ENCODE measurements at regions not wholly inside any gene's neighbourhood (a gene's known extent, or its start where the extent isn't known, plus 50 kb on each side); places are given as distances from the start of the nearest gene placed in this dataset.

DNA sequence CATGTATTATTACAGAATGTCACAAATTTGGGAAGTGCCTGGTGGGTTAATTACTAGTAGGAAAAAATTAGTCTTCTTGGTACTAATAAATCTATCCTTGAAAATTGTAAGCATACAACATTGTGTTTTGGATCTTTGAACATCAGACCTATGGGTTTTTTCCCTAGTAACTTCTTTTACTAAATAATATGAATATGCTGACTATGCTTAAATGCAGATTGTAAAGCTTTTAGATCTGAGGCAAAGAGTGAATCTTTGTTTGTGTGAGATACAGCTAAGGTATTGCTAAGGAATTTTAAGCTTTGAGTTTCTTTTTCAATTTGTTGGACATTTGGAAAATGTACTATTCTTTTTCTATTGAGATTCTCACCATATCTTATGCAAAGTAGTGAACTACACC is 390.6 kb upstream of the CCNH start:
- Mint-ChIP-seq H3K27ac (no peak overlapping the region), H3K36me3 (ENCODE audit: low read depth) (no peaks in the 10 kb centered on the region), H3K9me3 (no peaks in the 10 kb centered on the region), H3K4me1 (no peaks in the 10 kb centered on the region), H3K27me3 (no peaks in the 10 kb centered on the region), H3K4me3 (no peak overlapping the region)
- POLR2A ChIA-PET: no interaction called here
- DNase-seq: no peak
- CTCF ChIA-PET: no interaction called here

DNA sequence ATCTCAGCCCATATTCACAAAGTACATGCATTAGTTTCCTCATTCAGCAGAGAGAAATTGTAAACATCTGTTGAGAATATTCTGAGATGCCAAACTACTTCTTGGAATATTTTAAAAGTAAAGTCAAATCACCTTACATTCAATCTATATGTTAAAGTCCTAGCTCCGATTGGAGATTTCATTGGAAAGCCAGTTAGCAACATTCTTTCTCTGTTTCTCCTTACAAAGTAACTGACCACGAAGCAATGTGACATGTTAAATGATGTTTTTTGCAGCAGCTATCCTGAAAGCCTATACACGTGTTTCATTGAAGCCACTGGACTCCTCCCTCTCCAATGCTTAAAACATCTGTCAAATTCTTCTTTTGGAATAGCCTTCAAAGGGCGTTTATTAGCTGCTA is 379.1 kb upstream of the CCNH start:
- POLR2A ChIA-PET: no interaction called here
- H3K27ac Mint-ChIP-seq: no peak overlapping the region
- CTCF ChIA-PET: no interaction called here

DNA sequence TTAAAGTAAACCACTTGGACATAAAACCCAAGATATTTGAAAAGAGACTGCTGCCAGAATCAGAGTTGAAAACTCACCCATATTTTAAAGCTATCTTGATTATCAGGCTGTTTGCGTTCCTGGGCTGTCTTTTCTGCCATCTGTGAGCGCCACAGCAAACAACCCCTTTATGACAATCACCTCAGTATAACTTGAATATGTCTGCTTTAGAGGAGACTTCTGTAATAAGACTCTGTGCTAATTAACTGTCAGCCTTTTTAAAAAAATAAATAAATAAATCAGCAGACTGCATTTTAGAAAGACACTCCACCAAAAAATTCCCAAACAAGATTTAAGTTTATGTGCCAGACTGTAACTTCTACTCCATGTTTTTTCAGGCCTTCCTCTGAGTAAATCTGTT is 375.7 kb upstream of the CCNH start:
- CTCF ChIA-PET: interaction anchor here (1.0 kb wide), 1 partner anchor 10 kb away, joined by 3 read pairs; no protein-coding TSS in a partner anchor
- Mint-ChIP-seq H3K9me3 (no peaks in the 10 kb centered on the region), H3K27ac (no peak overlapping the region), H3K27me3 (peaks cover 10% of the 10 kb centered on the region), H3K4me1 (no peaks in the 10 kb centered on the region), H3K36me3 (ENCODE audit: low read depth) (no peaks in the 10 kb centered on the region), H3K4me3 (no peak overlapping the region)
- DNase-seq: no peak
- POLR2A ChIA-PET: no interaction called here

More for the DNA sequence above, 379.1 kb upstream of the CCNH start:
- H3K27me3 Mint-ChIP-seq: peaks cover 9% of the 10 kb centered on the region
- no peaks in the 10 kb centered on the region for H3K36me3 Mint-ChIP-seq (ENCODE audit: low read depth)
- no peaks in the 10 kb centered on the region for H3K4me1 Mint-ChIP-seq
- no peak for DNase-seq
- no peak overlapping the region for H3K4me3 Mint-ChIP-seq
- H3K9me3 Mint-ChIP-seq: no peaks in the 10 kb centered on the region

DNA sequence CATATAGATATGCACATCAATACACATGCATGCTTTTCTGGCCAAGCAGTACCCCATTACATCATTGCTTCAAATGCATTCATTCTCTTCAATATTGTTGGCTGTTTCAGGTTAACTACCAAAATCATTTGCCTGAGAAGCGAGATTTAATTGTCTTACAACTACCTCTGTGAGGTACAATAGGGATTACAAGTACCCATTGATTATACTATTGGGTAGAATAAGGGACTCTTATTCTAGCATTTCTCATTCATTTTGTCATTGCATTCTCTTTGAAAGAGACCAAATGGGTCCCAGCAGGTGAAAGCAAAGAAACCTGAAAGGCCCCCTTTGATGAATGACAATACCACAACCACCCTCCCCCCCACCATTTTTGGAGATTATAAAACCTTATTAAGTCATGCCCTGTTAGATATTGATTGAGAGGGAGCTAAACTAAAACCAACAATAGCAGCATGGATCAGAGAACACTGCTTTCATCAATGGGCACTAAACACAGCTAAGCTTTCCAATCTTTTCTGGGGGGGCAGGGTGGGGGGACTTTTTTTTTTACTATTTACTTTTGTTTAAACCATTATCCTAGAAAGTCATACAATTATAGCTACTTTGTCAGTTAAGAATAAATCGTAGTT is 375.0 kb upstream of the CCNH start:
- Mint-ChIP-seq H3K9me3 (no peaks in the 10 kb centered on the region), H3K27me3 (peaks cover 12% of the 10 kb centered on the region), H3K4me1 (no peaks in the 10 kb centered on the region), H3K4me3 (no peak overlapping the region), H3K27ac (no peak overlapping the region), H3K36me3 (ENCODE audit: low read depth) (no peaks in the 10 kb centered on the region)
- ChIA-PET CTCF (interaction anchor here (1.0 kb wide), 1 partner anchor 9 kb away, joined by 3 read pairs; no protein-coding TSS in a partner anchor), POLR2A (no interaction called here)
- DNase-seq: no peak

DNA sequence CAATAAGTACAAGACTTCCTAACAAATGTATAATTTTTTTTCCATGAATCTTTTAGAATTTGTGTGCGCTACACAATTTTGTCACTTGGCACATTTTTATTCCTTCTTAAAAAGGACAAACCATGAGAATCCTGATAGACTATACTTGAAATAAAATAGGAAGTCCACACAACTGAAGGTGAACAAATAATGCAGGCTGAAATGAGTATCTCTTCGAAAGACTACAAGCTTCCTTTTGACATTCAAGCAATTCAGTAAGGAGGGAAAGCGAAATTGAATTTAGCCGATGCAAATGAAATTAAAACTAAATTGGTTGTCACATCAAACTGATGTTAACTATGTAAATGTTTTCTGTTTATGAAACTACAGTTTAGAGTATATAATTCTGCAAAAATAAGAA is 374.4 kb upstream of the CCNH start:
- ChIA-PET CTCF (no interaction called here), POLR2A (no interaction called here)
- Mint-ChIP-seq H3K4me1 (no peaks in the 10 kb centered on the region), H3K27ac (no peak overlapping the region), H3K4me3 (no peak overlapping the region), H3K27me3 (peaks cover 12% of the 10 kb centered on the region), H3K9me3 (no peaks in the 10 kb centered on the region), H3K36me3 (ENCODE audit: low read depth) (no peaks in the 10 kb centered on the region)
- no peak for DNase-seq

DNA sequence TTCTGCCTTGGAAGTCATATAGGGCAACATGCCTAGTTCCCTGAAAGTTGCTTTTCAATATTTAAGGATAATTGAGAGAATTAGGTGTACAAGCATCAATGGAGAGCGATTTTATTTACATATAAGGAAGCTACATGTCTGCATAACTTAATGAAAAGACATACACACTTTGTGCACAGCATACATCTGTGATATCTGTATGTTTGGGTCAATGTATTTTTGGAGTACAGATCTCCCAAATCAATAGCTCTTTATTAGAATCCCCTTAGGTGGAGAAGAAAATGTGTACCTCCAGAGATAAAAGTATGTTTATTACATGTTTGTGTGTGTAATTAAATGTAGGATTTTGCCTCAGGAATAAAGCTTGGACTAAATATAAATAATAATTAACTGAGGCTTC is 373.7 kb upstream of the CCNH start:
- ChIA-PET POLR2A (no interaction called here), CTCF (no interaction called here)
- Mint-ChIP-seq H3K27ac (no peak overlapping the region), H3K4me1 (no peaks in the 10 kb centered on the region), H3K27me3 (peaks cover 17% of the 10 kb centered on the region), H3K4me3 (no peak overlapping the region), H3K36me3 (ENCODE audit: low read depth) (no peaks in the 10 kb centered on the region), H3K9me3 (no peaks in the 10 kb centered on the region)
- DNase-seq: no peak

DNA sequence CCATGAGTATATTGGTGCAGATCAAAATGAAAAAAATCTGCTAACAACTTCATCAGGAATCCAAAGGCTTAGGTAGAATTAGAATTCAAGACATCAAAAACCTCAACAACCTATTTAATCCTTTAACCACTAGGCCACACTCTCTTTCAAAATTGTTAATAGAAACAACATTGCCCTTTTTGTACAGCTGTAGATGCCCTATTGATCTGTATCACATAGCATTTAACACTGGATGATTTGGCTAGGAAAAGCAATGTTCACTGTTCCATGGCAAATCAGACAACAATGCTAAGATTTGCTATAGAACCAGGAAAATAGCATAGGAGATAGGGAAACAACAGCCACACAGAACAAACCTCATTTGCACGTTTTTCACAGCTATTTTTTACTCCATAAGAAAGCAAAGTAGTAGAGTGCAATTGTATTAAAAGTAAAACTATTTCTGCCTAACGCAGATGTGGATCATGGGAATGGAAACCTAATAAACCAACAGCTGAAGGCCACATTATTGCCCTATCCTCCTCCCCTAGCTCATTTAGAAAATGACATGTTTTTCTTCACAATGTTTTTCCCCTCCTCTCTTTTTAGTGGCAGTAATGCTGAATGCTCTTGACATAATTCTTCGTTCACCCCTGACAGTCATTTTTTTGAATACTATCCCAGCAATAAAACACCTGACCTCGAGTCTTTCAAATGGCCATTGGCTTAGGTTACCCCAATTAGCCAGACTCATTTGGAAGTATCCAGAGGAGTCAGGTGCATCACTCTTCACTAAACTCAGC is 373.0 kb upstream of the CCNH start:
- ChIA-PET POLR2A (no interaction called here), CTCF (no interaction called here)
- Mint-ChIP-seq H3K27me3 (peaks cover 21% of the 10 kb centered on the region), H3K4me1 (no peaks in the 10 kb centered on the region), H3K27ac (no peak overlapping the region), H3K36me3 (ENCODE audit: low read depth) (no peaks in the 10 kb centered on the region), H3K4me3 (no peak overlapping the region), H3K9me3 (no peaks in the 10 kb centered on the region)
- DNase-seq: no peak

DNA sequence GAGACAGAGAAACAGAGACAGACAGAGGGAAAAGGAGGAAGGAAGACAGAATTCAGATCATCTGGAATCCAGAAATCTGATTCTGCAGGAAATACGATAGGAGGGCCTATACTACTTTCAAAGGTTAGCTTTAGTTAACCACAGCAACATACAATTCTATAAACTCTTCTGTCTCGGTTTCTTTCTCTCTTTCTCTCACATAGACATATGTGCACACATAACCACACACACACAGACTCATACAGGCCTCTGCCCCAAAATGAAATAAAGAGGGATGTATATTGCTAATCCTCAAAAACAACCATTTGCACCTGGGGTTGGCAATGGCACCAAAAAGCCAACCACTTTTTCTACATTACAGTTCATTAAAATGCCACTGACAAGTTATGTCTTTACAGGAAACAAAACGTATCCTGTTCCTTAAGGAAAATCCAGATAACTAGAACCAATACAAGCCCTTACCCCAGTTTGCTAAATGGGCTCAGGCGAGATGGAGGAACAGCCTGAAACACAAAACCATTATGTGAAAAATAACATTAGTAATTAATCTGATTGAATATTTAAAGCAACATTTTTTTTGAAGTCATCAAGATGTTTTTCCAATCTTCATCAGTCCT is 372.3 kb upstream of the CCNH start:
- ChIA-PET CTCF (no interaction called here), POLR2A (no interaction called here)
- no peak for DNase-seq
- Mint-ChIP-seq H3K9me3 (no peaks in the 10 kb centered on the region), H3K4me1 (no peaks in the 10 kb centered on the region), H3K4me3 (no peak overlapping the region), H3K27me3 (peaks cover 21% of the 10 kb centered on the region), H3K27ac (no peak overlapping the region), H3K36me3 (ENCODE audit: low read depth) (no peaks in the 10 kb centered on the region)

DNA sequence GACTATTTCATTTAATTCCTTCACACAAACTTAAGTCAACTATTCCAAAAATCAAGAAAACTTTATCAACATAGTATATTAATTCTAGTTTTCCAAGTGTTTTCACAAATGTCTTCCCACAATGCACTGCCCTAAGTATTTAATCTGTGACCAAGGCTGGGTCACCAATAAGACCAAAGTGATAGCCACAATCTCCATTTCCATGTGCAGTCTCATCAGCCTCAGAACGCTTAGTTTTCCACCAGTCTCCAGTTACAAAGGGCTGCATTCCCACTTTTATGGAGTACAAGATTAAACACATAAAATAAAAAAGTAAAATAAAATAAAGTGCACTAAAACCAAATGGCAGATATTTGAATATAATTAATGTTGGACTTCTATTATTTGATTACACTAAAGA is 371.6 kb upstream of the CCNH start:
- DNase-seq: no peak
- Mint-ChIP-seq H3K27me3 (peaks cover 21% of the 10 kb centered on the region), H3K9me3 (no peaks in the 10 kb centered on the region), H3K36me3 (ENCODE audit: low read depth) (no peaks in the 10 kb centered on the region), H3K4me3 (no peak overlapping the region), H3K27ac (no peak overlapping the region), H3K4me1 (no peaks in the 10 kb centered on the region)
- CTCF ChIA-PET: interaction anchor here (1.8 kb wide), 1 partner anchor 907 kb away, joined by 15 read pairs; no protein-coding TSS in a partner anchor
- POLR2A ChIA-PET: no interaction called here

DNA sequence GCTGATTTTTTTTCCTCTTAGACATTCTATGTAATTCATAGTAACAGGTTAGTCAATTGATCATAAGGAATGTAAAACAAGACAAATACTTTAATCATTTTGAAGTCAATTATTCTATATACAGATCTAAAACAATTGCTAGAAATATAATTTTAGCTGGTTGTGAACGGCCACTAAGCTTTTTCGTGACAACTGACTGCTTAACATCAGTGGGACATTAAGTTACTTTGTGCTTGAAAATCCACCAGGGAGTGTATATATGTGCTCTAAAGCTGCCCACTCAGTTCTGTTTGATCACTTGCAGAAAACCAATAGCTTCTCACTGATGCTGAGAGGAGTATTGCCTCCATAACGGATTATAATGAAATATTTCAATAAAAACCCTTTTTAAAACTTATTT is 370.2 kb upstream of the CCNH start:
- H3K36me3 Mint-ChIP-seq (ENCODE audit: low read depth): no peaks in the 10 kb centered on the region
- H3K27ac Mint-ChIP-seq: no peak overlapping the region
- DNase-seq: no peak
- no peaks in the 10 kb centered on the region for H3K9me3 Mint-ChIP-seq
- ChIA-PET POLR2A (no interaction called here), CTCF (interaction anchor here (1.2 to 1.8 kb wide), 3 partner anchors 819 to 908 kb away, joined by 3 to 15 read pairs (median 6); no protein-coding TSS in a partner anchor)
- H3K4me3 Mint-ChIP-seq: no peak overlapping the region
- H3K27me3 Mint-ChIP-seq: peaks cover 19% of the 10 kb centered on the region
- H3K4me1 Mint-ChIP-seq: no peaks in the 10 kb centered on the region

DNA sequence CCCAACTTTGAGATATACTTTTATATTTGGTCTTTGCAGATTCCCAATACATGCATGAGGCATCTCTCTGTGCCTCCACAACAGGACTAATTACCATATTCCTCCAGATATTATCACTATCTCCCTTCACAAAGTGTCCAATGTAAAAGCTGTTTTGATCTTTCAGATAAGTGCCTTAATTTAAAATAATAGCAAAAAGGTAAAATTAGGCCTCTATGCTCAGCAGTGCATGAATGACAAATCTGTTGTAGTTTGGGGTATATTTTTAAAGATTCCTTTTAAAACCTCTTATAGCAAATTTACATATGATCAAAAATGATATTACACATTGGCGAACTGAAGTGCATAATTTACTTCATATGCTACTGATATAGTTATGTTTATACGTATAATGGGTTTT is 369.2 kb upstream of the CCNH start:
- POLR2A ChIA-PET: no interaction called here
- CTCF ChIA-PET: interaction anchor here (0.8 to 3.8 kb wide), 9 partner anchors 11 to 942 kb away, joined by 3 to 38 read pairs (median 6); no protein-coding TSS in a partner anchor
- no peaks in the 10 kb centered on the region for H3K4me1 Mint-ChIP-seq
- no peak overlapping the region for H3K4me3 Mint-ChIP-seq
- no peaks in the 10 kb centered on the region for H3K36me3 Mint-ChIP-seq (ENCODE audit: low read depth)
- H3K27ac Mint-ChIP-seq: no peak overlapping the region
- H3K9me3 Mint-ChIP-seq: no peaks in the 10 kb centered on the region
- DNase-seq: no peak
- peaks cover 16% of the 10 kb centered on the region for H3K27me3 Mint-ChIP-seq

DNA sequence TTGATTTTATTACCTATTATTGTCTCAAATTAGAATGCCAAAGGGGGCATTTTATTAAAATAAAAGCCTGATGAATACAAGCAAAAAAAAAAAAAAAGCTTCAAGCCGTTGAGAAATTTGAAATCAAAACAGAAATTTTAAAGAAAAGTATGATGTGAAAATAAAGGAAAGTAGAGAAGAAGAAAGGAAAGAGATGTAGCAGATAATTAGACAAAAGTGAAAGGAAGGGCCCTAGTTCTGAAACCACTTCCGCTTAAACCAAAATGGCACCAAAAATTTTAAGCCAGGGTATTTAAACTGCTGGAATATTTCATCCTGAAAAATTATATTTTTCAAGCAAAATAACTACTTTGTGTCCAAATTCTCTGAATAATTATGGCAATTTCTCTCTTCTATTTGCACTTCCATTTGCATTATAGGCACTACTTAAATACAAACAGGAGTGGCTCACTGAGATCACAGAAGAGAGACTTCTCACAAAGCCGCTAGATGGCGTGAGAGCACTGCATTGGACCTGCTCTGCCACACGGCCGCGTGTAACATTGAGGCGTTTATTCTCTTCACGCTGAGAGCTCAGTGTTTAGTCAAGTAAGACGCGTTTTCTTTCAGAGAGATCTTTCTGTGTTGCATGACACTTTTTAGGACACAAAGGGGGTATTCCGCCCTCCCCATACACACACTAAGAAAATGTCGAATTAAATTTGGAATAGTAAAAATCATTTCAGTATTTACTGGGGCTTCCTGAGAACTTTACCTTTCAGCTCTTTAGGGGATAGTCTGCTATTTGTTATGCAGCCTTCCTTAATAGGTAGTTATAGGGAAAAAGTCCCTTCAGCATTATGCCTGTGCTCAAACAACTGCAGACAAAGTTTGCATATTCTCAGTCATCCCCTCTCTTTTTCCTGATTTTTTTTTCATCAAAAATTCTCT is 368.4 kb upstream of the CCNH start:
- no peak overlapping the region for H3K4me3 Mint-ChIP-seq
- DNase-seq: peak; percentile 79
- peaks cover 16% of the 10 kb centered on the region for H3K27me3 Mint-ChIP-seq
- no peaks in the 10 kb centered on the region for H3K36me3 Mint-ChIP-seq (ENCODE audit: low read depth)
- POLR2A ChIA-PET: no interaction called here
- H3K4me1 Mint-ChIP-seq: no peaks in the 10 kb centered on the region
- H3K27ac Mint-ChIP-seq: no peak overlapping the region
- CTCF ChIA-PET: interaction anchor here (0.6 to 3.8 kb wide), 17 partner anchors 9 to 1103 kb away, joined by 3 to 38 read pairs (median 4); no protein-coding TSS in a partner anchor
- H3K9me3 Mint-ChIP-seq: no peaks in the 10 kb centered on the region

DNA sequence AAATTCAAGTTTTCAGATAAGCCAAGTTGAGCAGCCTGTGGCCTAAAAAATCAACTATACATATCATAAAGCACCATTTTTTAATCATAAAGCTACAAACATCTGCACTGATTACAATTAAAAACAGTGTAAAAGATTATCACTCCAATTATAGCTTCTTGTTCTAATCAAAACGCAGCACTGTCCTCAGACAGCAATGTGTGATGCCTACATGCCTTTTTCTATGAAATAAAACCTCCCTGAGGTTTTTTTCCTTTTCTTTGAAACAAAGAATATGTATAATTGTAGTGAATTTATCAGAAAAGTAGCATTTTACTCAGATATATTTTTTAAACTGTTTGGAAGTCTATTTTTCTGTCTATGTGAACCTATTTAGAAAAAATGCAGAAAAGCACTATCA is 366.1 kb upstream of the CCNH start:
- no peak overlapping the region for H3K27ac Mint-ChIP-seq
- ChIA-PET POLR2A (no interaction called here), CTCF (interaction anchor here (0.6 to 3.8 kb wide), 3 partner anchors 9 to 913 kb away, joined by 3 to 38 read pairs (median 3); no protein-coding TSS in a partner anchor)
- H3K27me3 Mint-ChIP-seq: peaks cover 15% of the 10 kb centered on the region
- H3K4me3 Mint-ChIP-seq: no peak overlapping the region
- H3K9me3 Mint-ChIP-seq: no peaks in the 10 kb centered on the region
- DNase-seq: no peak
- H3K4me1 Mint-ChIP-seq: no peaks in the 10 kb centered on the region
- H3K36me3 Mint-ChIP-seq (ENCODE audit: low read depth): no peaks in the 10 kb centered on the region

All from activated CD4-positive, alpha-beta memory T cell treated with anti-CD3 and anti-CD28 coated beads, Interleukin-2, amount 10 ng/mL, durations not matched to agents 7 days and 5 days (primary cell).